ENCODE measurements at regions not wholly inside any gene's neighbourhood (a gene's known extent, or its start where the extent isn't known, plus 50 kb on each side); places are given as distances from the start of the nearest gene placed in this dataset.

DNA sequence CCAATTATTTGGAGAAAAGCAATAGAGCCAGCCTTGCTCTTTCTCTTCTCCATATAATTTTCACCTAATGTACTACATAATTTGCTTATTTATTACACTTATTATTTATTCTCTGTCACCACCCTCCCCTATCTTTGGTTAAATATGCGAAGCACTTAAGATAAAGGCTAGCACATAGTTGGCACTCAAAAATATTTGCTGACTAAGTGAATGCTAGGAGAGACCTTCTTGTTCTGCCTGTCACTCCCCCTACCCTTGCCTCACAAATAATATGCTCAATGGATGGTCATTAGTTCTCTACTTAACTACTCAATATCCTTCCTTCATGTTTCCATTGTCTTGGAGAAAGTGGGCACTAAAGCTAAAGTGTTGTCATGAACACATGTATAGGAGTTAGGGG lies 139.7 kb upstream of the ZC3H11B start:
- TF ChIP-seq ZNF274 (IDR thresholded peaks at IDR 0.05; ENCODE audit: low read depth, low read length) (no peak), YY1 (IDR thresholded peaks at IDR 0.05; ENCODE audit: insufficient read depth, insufficient read length) (no peak), SUZ12 (IDR thresholded peaks at IDR 0.05; ENCODE audit: extremely low read depth, insufficient read depth, insufficient read length) (no peak)
